GM21528 (cell line): ENCODE measurements at regions not wholly inside any gene's neighbourhood (a gene's known extent, or its start where the extent isn't known, plus 50 kb on each side); places are given as distances from the start of the nearest gene placed in this dataset.
"Not testable (repeated sequence)": the region's sequence is repeated elsewhere in the genome, so short reads cannot be mapped to it uniquely, and the experiment has no call there.

ENCODE experiments used
- ATAC-seq: cut with Tn5 transposase; IDR thresholded peaks from one replicate; pipeline ENCODE4 v1.9.1; 2021; ENCODE audit warnings: mild to moderate bottlenecking, moderate library complexity; ENCODE audit not compliant: unreplicated experiment, low FRiP score

DNA sequence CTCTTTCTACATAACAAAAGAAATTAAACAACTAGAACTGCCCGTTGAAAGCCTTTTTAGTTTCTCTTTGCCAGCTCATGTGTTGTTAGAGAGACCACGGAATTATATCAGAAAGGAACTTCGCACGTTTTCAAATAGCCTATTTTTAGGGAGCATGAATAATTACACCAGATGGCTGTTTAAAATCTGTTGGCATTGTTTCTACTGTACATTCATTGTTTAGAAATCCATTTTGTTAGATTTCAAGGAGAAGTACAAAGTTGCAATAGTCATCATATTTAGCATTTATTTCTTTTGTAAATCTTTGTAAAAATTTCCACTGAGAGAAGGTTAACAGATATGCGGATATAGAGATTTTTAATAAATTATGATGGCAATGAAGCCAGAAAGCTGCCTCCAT lies 403.0 kb upstream of the HS3ST1 start:
- no peak for ATAC-seq

DNA sequence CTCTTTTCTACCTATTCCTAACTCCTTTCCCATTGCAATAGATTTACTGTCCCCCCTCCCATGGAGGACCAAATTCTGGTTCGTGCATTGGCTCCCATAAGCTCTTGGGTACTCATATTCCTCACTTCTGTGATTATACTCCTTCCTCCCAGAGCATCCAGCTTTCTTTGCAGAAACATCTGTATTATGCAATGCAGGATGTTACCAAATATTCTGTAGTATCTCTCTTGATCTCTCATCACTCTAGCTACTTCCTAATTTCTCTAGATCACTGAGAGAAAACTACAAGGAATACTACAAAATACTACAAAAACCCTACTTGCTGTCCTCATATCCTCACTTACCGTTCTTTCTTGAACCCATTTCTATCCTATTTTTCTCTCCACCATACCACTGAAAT lies 395.9 kb upstream of the HS3ST1 start:
- no peak for ATAC-seq

GRCh38 chr4:11821772-11822430 lies 393.2 kb upstream of the HS3ST1 start:
- no peak for ATAC-seq

DNA sequence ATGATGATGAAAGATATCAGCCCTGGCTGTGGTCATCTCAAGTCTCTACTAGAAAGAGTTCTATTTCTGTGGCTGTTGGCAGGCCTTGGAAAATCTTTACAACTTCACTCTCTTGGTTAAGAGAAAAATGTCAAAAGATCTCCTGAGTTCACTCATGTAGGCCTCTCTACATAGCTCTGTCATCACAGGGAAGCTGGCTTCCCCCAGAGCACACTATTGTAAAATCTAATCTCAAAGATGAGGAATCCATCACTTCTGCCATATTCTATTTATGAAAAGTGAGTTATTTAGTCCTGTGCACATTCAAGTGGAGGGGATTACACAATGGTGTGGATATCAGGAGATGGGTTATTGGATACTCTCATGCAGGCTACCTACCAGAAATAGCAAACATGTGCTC lies 388.4 kb upstream of the HS3ST1 start:
- no peak for ATAC-seq

DNA sequence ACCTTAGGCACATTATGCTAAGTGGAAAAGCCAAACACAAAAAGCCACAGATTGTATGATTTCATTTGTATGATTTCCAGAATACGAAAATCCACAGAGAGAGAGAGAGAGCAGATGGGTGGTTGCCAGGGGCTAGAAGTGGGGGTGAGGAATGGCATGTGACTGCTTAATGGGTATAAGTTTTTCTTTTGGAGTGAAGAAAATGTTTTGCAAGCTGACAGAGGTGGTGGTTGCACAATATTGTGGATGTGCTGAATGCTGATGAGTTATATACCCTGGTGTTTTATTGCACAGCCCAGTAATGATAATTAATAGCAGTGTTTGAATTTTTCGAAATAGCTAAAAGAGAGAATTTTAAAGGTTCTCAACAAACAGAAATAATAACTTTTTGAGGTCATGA lies 386.1 kb upstream of the HS3ST1 start:
- ATAC-seq = no peak

GRCh38 chr4:11813951-11814446 lies 385.3 kb upstream of the HS3ST1 start:
- ATAC-seq = no peak

GRCh38 chr4:11811521-11811920 lies 382.8 kb upstream of the HS3ST1 start:
- not testable (repeated sequence) for ATAC-seq

DNA sequence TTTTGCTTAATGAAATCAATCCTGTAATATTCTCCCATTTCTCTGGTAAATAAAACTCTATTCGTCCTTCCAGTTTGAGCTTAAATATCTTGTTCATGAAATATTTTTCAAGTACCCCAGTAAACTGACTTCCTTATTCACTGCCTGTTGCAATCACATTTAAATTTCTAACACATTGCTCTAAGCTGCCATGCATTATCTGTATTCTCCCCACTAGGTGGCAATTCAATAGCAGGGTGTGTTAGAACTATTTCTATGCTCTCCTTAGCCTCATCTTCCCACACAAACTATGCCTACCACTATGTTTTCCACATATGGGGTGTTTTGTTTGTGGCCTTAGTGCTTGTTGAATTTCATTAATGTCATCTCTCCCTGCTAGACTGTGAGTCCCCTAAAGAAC lies 377.1 kb upstream of the HS3ST1 start:
- no peak for ATAC-seq

GRCh38 chr4:11801466-11802446 lies 373.1 kb upstream of the HS3ST1 start:
- no peak for ATAC-seq

GRCh38 chr4:11799196-11799595 lies 370.5 kb upstream of the HS3ST1 start:
- ATAC-seq = no peak

DNA sequence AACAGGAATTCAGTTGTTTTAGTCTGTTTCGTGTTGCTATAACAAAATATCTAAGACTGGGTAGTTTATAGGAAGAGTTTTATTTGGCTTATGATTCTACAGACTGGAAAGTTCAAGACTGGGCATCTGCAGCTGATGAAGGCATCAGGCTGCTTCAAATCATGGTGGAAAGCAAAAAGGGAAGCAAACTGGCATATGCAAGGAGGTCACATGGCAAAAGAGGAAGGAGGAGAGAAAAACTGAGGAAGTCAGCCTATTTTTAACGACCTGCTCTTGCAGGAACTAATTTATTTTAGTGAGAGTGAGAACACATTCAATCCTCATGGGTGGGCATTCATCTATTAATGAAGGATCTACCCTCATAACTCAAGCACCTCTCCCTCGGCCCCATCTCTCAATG lies 363.1 kb upstream of the HS3ST1 start:
- no peak for ATAC-seq

- ATAC-seq = no peak
Measured at GRCh38 chr4:11790230-11790629, 361.5 kb upstream of the HS3ST1 start.

- no peak for ATAC-seq
Measured at GRCh38 chr4:11783588-11783987, 354.9 kb upstream of the HS3ST1 start.

GRCh38 chr4:11782859-11783258 lies 354.2 kb upstream of the HS3ST1 start:
- ATAC-seq = no peak

DNA sequence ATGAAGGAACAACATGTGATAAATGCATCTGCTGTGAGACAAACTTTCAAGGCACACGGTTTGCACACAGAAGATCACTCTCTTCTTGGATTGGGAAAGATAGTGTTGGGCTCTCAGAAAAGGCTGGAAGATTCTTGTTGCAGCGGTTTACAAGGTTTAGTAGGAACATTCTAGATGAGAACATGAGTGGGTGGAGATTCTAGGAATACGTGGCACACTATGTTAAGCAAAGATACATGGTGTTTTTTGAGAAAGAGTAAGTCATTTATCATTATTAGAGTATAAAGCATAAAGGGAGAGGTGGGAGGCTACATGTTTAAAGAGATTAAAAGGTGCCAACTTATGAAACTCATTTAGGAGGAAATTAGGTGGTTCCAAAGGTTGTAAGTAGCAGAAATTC lies 348.8 kb upstream of the HS3ST1 start:
- no peak for ATAC-seq

GRCh38 chr4:11774346-11774745 lies 345.7 kb upstream of the HS3ST1 start:
- ATAC-seq = no peak

GRCh38 chr4:11773798-11774197 lies 345.1 kb upstream of the HS3ST1 start:
- ATAC-seq = no peak

GRCh38 chr4:11769434-11769833 lies 340.7 kb upstream of the HS3ST1 start:
- no peak for ATAC-seq

DNA sequence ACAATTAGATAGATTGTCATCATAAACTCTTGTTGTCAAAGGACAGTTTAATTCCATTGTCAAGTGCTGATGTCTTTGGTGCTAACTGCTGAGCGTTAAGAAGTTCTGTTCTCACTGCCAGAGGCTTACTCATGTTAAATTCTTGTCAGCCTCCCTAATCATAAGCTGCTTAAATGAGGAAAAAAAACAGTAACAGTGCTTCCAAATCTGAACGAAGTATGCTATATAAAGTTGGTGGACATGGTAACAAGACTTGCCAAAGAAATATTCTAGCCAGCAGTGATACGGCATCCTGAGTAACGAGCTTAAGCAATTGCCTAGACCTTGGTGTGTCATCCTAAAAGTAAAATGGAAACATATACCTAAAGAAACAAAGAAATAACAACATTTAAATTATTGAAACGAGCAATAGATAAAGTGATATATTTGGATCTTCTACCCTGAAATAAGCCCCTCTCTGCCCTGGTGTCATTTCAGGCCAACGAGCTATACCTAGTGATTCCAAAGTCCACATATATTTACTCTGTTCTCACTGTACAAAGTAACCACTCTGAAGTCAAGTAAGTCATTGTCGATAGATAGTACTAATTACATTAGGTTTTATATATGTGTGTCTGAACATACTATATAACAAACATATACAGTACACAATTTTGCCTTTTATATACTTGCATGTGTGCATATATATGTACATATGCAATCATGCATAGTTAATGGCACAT lies 339.7 kb upstream of the HS3ST1 start:
- no peak for ATAC-seq

GRCh38 chr4:11765849-11766453 lies 337.3 kb upstream of the HS3ST1 start:
- no peak for ATAC-seq
